ENCODE measurements at regions not wholly inside any gene's neighbourhood (a gene's known extent, or its start where the extent isn't known, plus 50 kb on each side); places are given as distances from the start of the nearest gene placed in this dataset.

GRCh38 chr4:89598602-89599001 lies 238.4 kb downstream of the SNCA start:
- peak; percentile 3 for DNase-seq

- no peak for DNase-seq
Observed at GRCh38 chr4:89595125-89595789, 241.7 kb downstream of the SNCA start.

- DNase-seq = no peak
Observed at GRCh38 chr4:89590128-89590527, 246.8 kb downstream of the SNCA start.

- no peak for DNase-seq
Observed at GRCh38 chr4:89588421-89588820, 248.5 kb downstream of the SNCA start.

GRCh38 chr4:89587364-89587763 lies 249.6 kb downstream of the SNCA start:
- DNase-seq = no peak

DNA sequence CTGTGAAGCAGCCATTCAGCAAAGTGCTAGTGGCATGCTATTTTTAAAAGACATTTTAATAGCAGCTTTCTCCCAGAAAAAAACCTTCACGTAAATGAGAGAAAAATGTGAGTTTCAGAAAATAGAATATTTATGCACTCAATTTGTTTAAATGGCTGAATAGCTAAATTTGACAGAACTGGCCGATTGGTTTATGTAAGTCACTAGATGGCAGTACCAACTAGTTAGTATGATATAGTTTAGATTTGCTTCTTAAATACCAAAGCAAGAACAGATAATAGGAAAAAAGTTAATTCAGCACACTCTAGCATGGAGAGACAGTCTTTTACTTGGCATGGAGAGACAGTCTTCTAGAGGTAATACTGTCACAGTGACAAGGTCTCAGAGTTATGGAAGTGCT lies 250.1 kb downstream of the SNCA start:
- peak; percentile 5 for DNase-seq

DNA sequence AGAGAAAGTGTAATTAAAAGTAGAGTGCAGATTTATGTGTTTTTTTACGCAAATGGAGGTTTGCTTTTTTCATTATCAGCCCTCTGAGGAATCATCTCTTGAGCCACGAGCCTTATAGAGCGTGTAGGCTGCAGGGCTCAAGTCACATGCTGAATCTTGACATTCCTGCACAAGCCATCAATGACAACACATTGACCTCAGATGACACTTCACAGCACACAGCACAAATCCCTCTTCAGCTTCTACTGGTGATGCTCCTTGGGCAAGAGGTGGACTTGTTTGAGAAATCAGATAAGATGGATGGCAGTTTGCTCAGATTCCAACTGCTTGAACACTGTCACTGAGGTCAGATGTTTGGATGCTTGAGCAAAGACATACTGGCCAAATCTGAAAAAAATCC lies 250.6 kb downstream of the SNCA start:
- DNase-seq = no peak

DNA sequence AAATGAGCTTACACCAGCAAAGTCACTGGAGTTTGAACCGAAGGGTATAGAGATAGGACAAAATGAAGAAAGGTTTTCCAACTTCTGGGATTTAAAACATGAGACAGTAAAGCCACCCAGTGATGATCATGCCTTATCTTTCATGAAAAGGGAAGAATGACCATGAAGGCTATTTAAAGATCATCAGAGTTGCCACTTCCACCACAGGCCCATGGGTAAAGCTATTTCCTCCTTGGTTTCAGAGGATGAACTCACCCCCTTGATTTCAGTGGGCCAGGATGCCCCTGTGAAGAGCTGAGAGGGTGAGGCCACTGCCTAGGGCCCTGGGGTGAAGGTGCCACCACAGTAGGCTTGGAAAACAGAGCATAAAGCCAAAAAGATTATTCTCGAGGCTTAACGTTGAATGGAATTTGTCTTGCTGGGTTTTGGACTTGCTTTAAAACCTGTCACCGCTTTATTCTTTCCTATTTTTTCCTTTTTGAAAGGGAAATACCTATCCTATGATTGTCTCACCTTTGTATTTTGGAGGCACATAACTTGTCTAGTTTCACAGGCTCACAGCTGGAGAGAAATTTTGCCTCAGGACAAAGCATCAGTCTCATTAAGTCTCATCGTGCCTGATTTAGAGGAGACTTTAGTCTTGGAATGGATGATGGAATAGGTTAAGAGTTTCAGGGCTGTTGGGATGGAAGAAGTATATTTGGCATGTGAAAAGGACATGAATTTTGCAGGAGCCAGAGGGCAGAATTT lies 254.0 kb downstream of the SNCA start:
- DNase-seq = no peak

GRCh38 chr4:89579771-89580170 lies 257.2 kb downstream of the SNCA start:
- DNase-seq = no peak

DNA sequence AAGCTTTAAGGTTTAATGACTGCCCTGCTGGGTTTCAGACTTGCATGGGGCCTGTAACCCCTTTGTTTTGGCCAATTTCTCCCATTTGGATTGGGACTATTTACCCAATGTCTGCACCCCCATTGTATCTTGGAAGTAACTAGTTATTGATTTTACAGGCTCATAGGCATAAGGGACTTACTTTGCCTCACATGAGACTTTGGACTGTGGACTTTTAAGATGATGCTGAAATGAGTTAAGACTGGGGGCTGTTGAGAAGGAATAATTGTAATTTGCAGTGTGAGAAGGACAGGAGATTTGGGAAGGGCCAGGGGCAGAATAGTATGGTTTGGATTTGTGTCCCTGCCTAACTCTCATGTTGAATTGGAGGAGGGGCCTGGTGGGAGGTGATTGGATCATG lies 260.7 kb downstream of the SNCA start:
- no peak for DNase-seq

- DNase-seq = no peak
Observed at GRCh38 chr4:89575840-89576239, 261.1 kb downstream of the SNCA start.

- no peak for DNase-seq
Observed at GRCh38 chr4:89574176-89574575, 262.8 kb downstream of the SNCA start.

DNA sequence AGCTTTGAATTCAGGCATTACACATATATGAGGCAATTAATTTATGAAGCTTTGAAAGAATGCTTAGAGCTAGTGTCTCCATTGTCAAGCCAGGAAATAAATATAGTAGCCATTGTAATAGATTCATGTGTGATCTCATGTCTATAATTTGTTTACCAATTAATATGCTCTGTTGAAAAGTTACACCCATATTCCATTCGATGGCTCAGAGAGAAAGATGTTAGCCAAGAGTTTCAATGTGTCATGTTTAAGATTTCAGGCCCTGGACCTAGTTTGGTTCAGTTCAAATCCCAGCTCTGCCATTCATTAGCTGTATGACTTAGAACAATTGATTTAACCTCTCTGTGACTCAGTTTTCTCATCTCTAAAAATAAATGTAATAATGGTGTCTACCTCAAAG lies 263.3 kb downstream of the SNCA start:
- no peak for DNase-seq

GRCh38 chr4:89572224-89572858 lies 264.6 kb downstream of the SNCA start:
- DNase-seq = no peak

DNA sequence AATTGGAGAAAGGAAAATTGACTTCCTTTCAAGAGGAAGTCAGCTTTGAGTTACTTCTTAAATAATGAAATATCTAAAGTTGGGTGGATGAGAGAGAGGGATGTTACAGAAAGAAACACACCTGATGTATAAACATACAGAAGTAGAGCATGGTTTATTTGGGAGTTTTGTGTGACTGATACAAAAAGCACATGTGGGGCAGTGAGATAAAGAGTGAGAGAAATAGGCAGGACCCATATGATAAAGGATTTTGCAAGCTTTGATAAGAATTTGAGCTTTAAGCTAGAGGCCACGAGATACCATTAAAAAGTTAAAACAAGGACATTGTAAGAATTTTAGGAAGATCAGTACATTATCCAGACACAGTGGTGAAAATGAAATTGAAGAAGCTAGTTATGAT lies 263.3 kb upstream of the GPRIN3 start:
- DNase-seq = no peak

DNA sequence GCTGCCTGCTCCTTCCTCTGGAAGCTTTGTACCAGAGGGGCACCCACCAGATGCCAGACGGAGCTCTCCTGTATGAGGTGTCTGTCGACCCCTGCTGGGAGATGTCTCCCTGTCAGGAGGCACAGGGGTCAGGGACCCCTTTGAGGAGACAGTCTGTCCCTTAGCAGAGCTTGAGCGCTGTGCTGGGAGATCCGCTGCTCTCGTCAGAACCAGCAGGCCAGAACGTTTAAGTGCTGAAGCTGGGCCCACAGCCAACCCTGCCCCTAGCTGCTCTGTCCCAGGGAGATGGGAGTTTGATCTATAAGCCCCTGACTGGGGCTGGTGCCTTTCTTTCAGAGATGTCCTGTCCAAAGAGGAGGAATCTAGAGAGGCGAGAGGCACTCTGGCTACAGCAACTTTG lies 260.3 kb upstream of the GPRIN3 start:
- DNase-seq = no peak

GRCh38 chr4:89563431-89563830 lies 255.8 kb upstream of the GPRIN3 start:
- DNase-seq = no peak

GRCh38 chr4:89562746-89563145 lies 255.1 kb upstream of the GPRIN3 start:
- DNase-seq = no peak

GRCh38 chr4:89561048-89561447 lies 253.4 kb upstream of the GPRIN3 start:
- DNase-seq = no peak

DNA sequence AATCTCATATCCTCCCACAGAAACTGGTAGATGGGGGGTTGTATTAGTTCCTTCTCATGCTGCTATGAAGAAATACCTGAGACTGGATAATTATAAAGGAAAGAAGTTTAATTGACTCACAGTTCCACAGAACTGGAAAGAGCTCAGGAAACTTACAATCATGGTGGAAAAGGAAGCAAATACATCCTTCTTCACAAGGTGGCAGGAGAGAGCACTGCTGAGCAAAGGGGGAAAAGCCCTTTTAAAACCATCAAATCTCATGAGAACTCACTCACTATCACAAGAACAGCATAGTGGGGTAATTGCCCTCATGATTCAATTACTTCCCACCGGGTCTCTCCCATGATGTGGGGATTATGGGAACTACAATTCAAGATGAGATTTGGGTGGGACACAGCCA lies 250.5 kb upstream of the GPRIN3 start:
- DNase-seq = no peak

- DNase-seq = no peak
Observed at GRCh38 chr4:89556601-89557305, 249.2 kb upstream of the GPRIN3 start.

- DNase-seq = no peak
Observed at GRCh38 chr4:89551191-89551590, 243.6 kb upstream of the GPRIN3 start.

GRCh38 chr4:89549907-89550306 lies 242.3 kb upstream of the GPRIN3 start:
- no peak for DNase-seq

- DNase-seq = no peak
Observed at GRCh38 chr4:89545315-89545714, 237.7 kb upstream of the GPRIN3 start.

All from NCI-H526 treated with DMSO at 0.1 percent for 48 hours (cell line).